ENCODE measurements at regions not wholly inside any gene's neighbourhood (a gene's known extent, or its start where the extent isn't known, plus 50 kb on each side); places are given as distances from the start of the nearest gene placed in this dataset.

GRCh38 chr17:79675413-79675725 lies 55.4 kb upstream of the ENPP7 start:
- no peak overlapping the region for H3K27ac Mint-ChIP-seq
- no peak overlapping the region for H3K4me3 Mint-ChIP-seq
- peaks cover 0 to 19% (median 3%) of the 10 kb centered on the region in 5 donors for H3K36me3 Mint-ChIP-seq
- Histone ChIP-seq H3K27ac (ENCODE audit: low read depth, low read length) (no peak overlapping the region), H3K4me3 (ENCODE audit: low read length) (no peak overlapping the region), H3K36me3 (ENCODE audit: control insufficient read depth in 2 of 3, insufficient read depth in 3 of 3, low read length in 3 of 3) (no peaks in the 10 kb centered on the region), H3K9me3 (ENCODE audit: control insufficient read depth in 2 of 3, low read length in 3 of 3) (peaks cover 0 to 22% (median 0%) of the 10 kb centered on the region in 3 experiments), H3K27me3 (ENCODE audit: control insufficient read depth in 2 of 2, insufficient read depth in 2 of 2, low read length in 2 of 2) (no peaks in the 10 kb centered on the region), H3K4me1 (ENCODE audit: control insufficient read depth in 2 of 2, insufficient read depth in 2 of 2, low read length in 2 of 2) (no peaks in the 10 kb centered on the region)
- H3K4me1 Mint-ChIP-seq: peaks cover 0 to 1% (median 0%) of the 10 kb centered on the region in 7 donors
- DNase-seq (no peak), ATAC-seq (no peak)
- H3K9me3 Mint-ChIP-seq: peaks cover 11 to 24% (median 15%) of the 10 kb centered on the region in 11 donors
- ChIA-PET POLR2A (no interaction called here), CTCF (no interaction called here)
- intact Hi-C loops (cut with micrococcal nuclease): no loop called here
- peaks cover 0 to 31% (median 25%) of the 10 kb centered on the region in 5 donors for H3K27me3 Mint-ChIP-seq

- Mint-ChIP-seq H3K4me3 (no peak overlapping the region), H3K27me3 (peaks cover 0 to 27% (median 25%) of the 10 kb centered on the region in 5 donors), H3K9me3 (peaks cover 11 to 24% (median 15%) of the 10 kb centered on the region in 11 donors), H3K27ac (no peak overlapping the region), H3K4me1 (peaks cover 0 to 1% (median 0%) of the 10 kb centered on the region in 7 donors), H3K36me3 (peaks cover 0 to 19% (median 3%) of the 10 kb centered on the region in 5 donors)
- CTCF ChIA-PET: no interaction called here
- intact Hi-C loops (cut with micrococcal nuclease): no loop called here
- ATAC-seq (no peak), DNase-seq (no peak)
- no peak overlapping the region for H3K27ac ChIP-seq (ENCODE audit: low read depth, low read length)
- H3K27me3 ChIP-seq (ENCODE audit: control insufficient read depth in 2 of 2, insufficient read depth in 2 of 2, low read length in 2 of 2): no peaks in the 10 kb centered on the region
- POLR2A ChIA-PET: no interaction called here
- no peaks in the 10 kb centered on the region for H3K4me1 ChIP-seq (ENCODE audit: control insufficient read depth in 2 of 2, insufficient read depth in 2 of 2, low read length in 2 of 2)
- H3K9me3 ChIP-seq (ENCODE audit: control insufficient read depth in 2 of 3, low read length in 3 of 3): peaks cover 0 to 22% (median 0%) of the 10 kb centered on the region in 3 experiments
- no peaks in the 10 kb centered on the region for H3K36me3 ChIP-seq (ENCODE audit: control insufficient read depth in 2 of 3, insufficient read depth in 3 of 3, low read length in 3 of 3)
- no peak overlapping the region for H3K4me3 ChIP-seq (ENCODE audit: low read length)
Measured at GRCh38 chr17:79674506-79675412, 56.0 kb upstream of the ENPP7 start.

- no peaks in the 10 kb centered on the region for H3K4me1 ChIP-seq (ENCODE audit: control insufficient read depth in 2 of 2, insufficient read depth in 2 of 2, low read length in 2 of 2)
- Mint-ChIP-seq H3K36me3 (peaks cover 0 to 19% (median 3%) of the 10 kb centered on the region in 5 donors), H3K4me3 (no peak overlapping the region), H3K27me3 (peaks cover 0 to 35% (median 30%) of the 10 kb centered on the region in 5 donors), H3K27ac (no peak overlapping the region), H3K4me1 (peaks cover 0 to 1% (median 0%) of the 10 kb centered on the region in 7 donors), H3K9me3 (peaks cover 11 to 24% (median 15%) of the 10 kb centered on the region in 11 donors)
- ChIA-PET POLR2A (no interaction called here), CTCF (no interaction called here)
- no peak for DNase-seq
- peaks cover 0 to 22% (median 0%) of the 10 kb centered on the region in 3 experiments for H3K9me3 ChIP-seq (ENCODE audit: control insufficient read depth in 2 of 3, low read length in 3 of 3)
- no peak overlapping the region for H3K4me3 ChIP-seq (ENCODE audit: low read length)
- intact Hi-C loops (cut with micrococcal nuclease): no loop called here
- no peaks in the 10 kb centered on the region for H3K27me3 ChIP-seq (ENCODE audit: control insufficient read depth in 2 of 2, insufficient read depth in 2 of 2, low read length in 2 of 2)
- H3K27ac ChIP-seq (ENCODE audit: low read depth, low read length): no peak overlapping the region
- ATAC-seq: no peak
- no peaks in the 10 kb centered on the region for H3K36me3 ChIP-seq (ENCODE audit: control insufficient read depth in 2 of 3, insufficient read depth in 3 of 3, low read length in 3 of 3)
Measured at GRCh38 chr17:79673517-79673916, 57.2 kb upstream of the ENPP7 start.

- Mint-ChIP-seq H3K27me3 (peaks cover 0 to 41% (median 32%) of the 10 kb centered on the region in 5 donors), H3K4me3 (peak overlapping the region in 1 of 10 donors; percentile 20), H3K36me3 (peaks cover 0 to 19% (median 3%) of the 10 kb centered on the region in 5 donors), H3K4me1 (peaks cover 0 to 1% (median 0%) of the 10 kb centered on the region in 7 donors), H3K9me3 (peaks cover 11 to 24% (median 15%) of the 10 kb centered on the region in 11 donors), H3K27ac (peak overlapping the region in 1 of 9 donors; percentile 63)
- ChIA-PET CTCF (no interaction called here), POLR2A (no interaction called here)
- no peaks in the 10 kb centered on the region for H3K4me1 ChIP-seq (ENCODE audit: control insufficient read depth in 2 of 2, insufficient read depth in 2 of 2, low read length in 2 of 2)
- peaks cover 0 to 22% (median 0%) of the 10 kb centered on the region in 3 experiments for H3K9me3 ChIP-seq (ENCODE audit: control insufficient read depth in 2 of 3, low read length in 3 of 3)
- no peak for DNase-seq
- intact Hi-C loops (cut with micrococcal nuclease): no loop called here
- H3K27ac ChIP-seq (ENCODE audit: low read depth, low read length): no peak overlapping the region
- ATAC-seq: no peak
- H3K27me3 ChIP-seq (ENCODE audit: control insufficient read depth in 2 of 2, insufficient read depth in 2 of 2, low read length in 2 of 2): no peaks in the 10 kb centered on the region
- H3K4me3 ChIP-seq (ENCODE audit: low read length): no peak overlapping the region
- no peaks in the 10 kb centered on the region for H3K36me3 ChIP-seq (ENCODE audit: control insufficient read depth in 2 of 3, insufficient read depth in 3 of 3, low read length in 3 of 3)
Measured at GRCh38 chr17:79672496-79672895, 58.2 kb upstream of the ENPP7 start.

GRCh38 chr17:79671085-79671694 lies 59.6 kb upstream of the ENPP7 start:
- H3K27ac ChIP-seq (ENCODE audit: low read depth, low read length): no peak overlapping the region
- Mint-ChIP-seq H3K4me3 (no peak overlapping the region), H3K27ac (peak overlapping the region in 1 of 9 donors; percentile 32), H3K27me3 (peaks cover 1 to 48% (median 40%) of the 10 kb centered on the region in 5 donors), H3K9me3 (peaks cover 11 to 24% (median 15%) of the 10 kb centered on the region in 11 donors), H3K4me1 (no peaks in the 10 kb centered on the region), H3K36me3 (peaks cover 0 to 19% (median 3%) of the 10 kb centered on the region in 5 donors)
- H3K27me3 ChIP-seq (ENCODE audit: control insufficient read depth in 2 of 2, insufficient read depth in 2 of 2, low read length in 2 of 2): peaks cover 0 to 3% of the 10 kb centered on the region in 2 donors
- ATAC-seq (no peak), DNase-seq (no peak)
- no peak overlapping the region for H3K4me3 ChIP-seq (ENCODE audit: low read length)
- ChIA-PET POLR2A (no interaction called here), CTCF (no interaction called here)
- no peaks in the 10 kb centered on the region for H3K36me3 ChIP-seq (ENCODE audit: control insufficient read depth in 2 of 3, insufficient read depth in 3 of 3, low read length in 3 of 3)
- H3K4me1 ChIP-seq (ENCODE audit: control insufficient read depth in 2 of 2, insufficient read depth in 2 of 2, low read length in 2 of 2): no peaks in the 10 kb centered on the region
- intact Hi-C loops (cut with micrococcal nuclease): no loop called here
- H3K9me3 ChIP-seq (ENCODE audit: control insufficient read depth in 2 of 3, low read length in 3 of 3): peaks cover 0 to 22% (median 0%) of the 10 kb centered on the region in 3 experiments

- H3K9me3 Mint-ChIP-seq: peaks cover 11 to 24% (median 15%) of the 10 kb centered on the region in 11 donors
- no peak for DNase-seq
- no peak for ATAC-seq
- no peak overlapping the region for H3K27ac Mint-ChIP-seq
- H3K4me1 ChIP-seq (ENCODE audit: control insufficient read depth in 2 of 2, insufficient read depth in 2 of 2, low read length in 2 of 2): no peaks in the 10 kb centered on the region
- H3K36me3 Mint-ChIP-seq: peaks cover 0 to 19% (median 3%) of the 10 kb centered on the region in 5 donors
- H3K4me3 ChIP-seq (ENCODE audit: low read length): no peak overlapping the region
- H3K27me3 ChIP-seq (ENCODE audit: control insufficient read depth in 2 of 2, insufficient read depth in 2 of 2, low read length in 2 of 2): peaks cover 0 to 3% of the 10 kb centered on the region in 2 donors
- ChIA-PET CTCF (no interaction called here), POLR2A (no interaction called here)
- H3K27me3 Mint-ChIP-seq: peaks cover 6 to 50% (median 44%) of the 10 kb centered on the region in 5 donors
- H3K4me3 Mint-ChIP-seq: no peak overlapping the region
- peaks cover 0 to 22% (median 0%) of the 10 kb centered on the region in 3 experiments for H3K9me3 ChIP-seq (ENCODE audit: control insufficient read depth in 2 of 3, low read length in 3 of 3)
- no peaks in the 10 kb centered on the region for H3K4me1 Mint-ChIP-seq
- H3K27ac ChIP-seq (ENCODE audit: low read depth, low read length): no peak overlapping the region
- no peaks in the 10 kb centered on the region for H3K36me3 ChIP-seq (ENCODE audit: control insufficient read depth in 2 of 3, insufficient read depth in 3 of 3, low read length in 3 of 3)
- intact Hi-C loops (cut with micrococcal nuclease): no loop called here
Measured at GRCh38 chr17:79670537-79671084, 59.8 kb upstream of the RBFOX3 start.

Data from naive thymus-derived CD4-positive, alpha-beta T cell (primary cell).